SH-SY5Y (cell line): ENCODE measurements at regions not wholly inside any gene's neighbourhood (a gene's known extent, or its start where the extent isn't known, plus 50 kb on each side); places are given as distances from the start of the nearest gene placed in this dataset.

Experiments used
- GATA2 ChIP-seq: IDR thresholded peaks from 2 replicates; pipeline ENCODE4 v1.6.1; 2011; ENCODE audit warnings: mild to moderate bottlenecking, low read depth, low read length
- GATA3 ChIP-seq: IDR thresholded peaks from 2 replicates; pipeline ENCODE4 v1.6.1; 2011; ENCODE audit warnings: low read depth, mild to moderate bottlenecking, low read length, moderate library complexity

DNA sequence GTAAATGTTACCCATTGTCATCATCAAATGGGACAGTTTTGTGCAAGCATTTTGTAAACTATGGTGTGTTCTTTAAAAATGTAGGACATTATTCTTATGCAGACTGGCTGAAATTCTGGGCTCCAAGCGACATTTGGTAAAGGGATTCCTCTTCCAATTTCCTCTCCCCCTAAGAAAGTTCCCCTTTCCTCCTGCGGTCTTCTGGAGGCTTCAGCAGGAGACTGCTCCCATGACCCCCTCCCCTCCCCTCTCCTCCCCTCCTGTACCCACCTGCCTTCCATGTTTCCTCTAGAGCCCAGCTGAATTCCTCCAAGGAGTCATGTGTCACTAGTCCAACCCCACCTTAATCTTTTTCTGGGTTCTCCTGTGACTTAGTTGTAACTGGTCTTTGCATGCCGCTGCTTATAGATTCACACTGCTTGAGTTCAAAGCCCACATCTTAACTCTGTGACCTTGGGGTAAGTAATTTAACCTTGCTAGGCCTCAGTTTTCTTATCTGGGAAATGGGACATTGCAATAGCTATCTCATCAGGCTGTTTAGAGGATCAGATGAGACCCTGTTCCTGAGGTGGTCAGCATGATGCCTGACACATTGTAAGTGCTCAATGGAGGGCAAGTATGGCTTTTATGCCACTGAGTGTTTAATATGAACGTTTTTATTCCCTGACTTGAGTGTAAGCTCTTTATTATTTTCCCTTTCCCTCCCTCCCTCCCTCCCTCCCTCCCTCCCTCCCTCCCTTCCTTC lies 69.9 kb upstream of the WDR26 start:
- TF ChIP-seq GATA2: no peak
- TF ChIP-seq GATA3: no peak
